NOMO-1 treated with DMSO at 0.1 percent for 48 hours (cell line): ENCODE measurements at regions not wholly inside any gene's neighbourhood (a gene's known extent, or its start where the extent isn't known, plus 50 kb on each side); places are given as distances from the start of the nearest gene placed in this dataset.
A peak's percentile ranks its signal among the peaks of the same experiment; 100 is the strongest.

Source experiments
- DNase-seq: peaks from one replicate; lab custom pipeline; 2025; ENCODE audit not compliant: unreplicated experiment; lab: John Stamatoyannopoulos, UW

DNA sequence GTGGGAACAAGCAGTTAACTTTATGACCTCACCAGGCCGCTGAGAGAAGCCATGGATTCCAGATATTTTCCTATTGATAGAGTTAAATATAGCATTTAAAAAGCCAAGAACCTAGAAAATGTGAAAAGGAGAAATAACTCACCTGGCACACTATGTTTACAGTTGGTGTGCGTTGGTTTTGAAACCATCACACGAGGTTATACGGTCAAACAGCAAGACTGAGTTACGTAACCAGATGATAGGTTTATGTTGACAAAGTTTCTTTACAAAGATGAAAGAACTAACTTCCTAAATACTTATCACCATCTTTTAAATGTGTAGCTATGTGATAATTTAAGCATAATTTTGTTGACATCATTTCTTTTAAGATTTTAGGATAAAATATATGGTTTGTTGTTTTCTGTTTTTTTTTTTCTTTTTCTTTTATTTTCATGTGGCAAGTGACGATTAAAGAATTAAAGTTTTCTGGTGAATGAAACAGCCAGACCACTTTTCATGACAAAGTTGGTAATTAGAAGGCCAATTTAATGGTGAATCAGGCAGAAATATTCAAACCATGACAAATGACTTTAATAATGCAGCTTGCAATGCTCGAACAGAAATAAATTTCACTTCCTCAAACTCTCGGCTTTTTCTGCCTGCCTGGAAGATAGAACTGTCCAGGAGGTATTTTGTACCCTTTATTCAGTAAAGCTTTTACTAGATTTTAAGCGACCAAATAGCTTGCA lies 339.1 kb upstream of the OBI1 start:
- peak; percentile 82 for DNase-seq

DNA sequence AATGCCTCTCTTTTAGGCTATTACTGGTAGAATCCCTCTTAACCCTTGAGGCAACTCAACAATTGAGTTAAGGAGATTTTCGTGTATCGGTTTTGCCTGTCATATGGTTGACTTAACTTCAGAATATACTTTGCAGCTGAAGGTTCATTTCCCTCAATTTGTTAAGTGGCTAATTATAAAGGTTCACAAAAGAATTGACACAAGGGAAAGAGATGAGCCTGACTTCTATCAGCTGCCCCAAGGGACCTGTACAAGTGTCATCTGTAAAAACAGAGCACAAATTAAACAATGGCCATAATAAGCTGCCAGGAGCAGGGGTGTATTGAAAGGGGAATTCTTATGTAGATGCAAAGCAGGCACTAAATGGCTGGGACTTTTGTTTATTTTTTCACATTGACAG lies 334.8 kb upstream of the OBI1 start:
- DNase-seq = no peak

DNA sequence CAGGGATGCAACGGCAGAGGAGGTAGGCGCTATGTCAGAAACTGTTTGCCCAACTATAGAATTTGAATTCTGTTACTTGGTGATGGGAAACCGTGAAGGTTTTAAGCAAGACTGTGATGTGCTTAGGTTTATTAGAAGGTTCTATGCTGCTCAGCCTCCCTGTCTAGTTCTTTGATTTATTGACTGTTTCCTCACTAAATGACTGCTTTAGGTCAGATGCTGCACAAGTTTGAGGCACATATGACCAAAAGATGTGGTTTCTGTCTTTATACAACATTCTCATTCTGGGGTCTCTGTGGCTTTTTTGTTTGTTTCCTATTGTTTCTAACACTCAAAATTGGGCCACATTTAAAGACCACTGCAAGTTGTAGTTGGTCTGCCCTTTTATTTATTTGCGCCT lies 323.0 kb upstream of the OBI1 start:
- DNase-seq = peak; percentile 7

DNA sequence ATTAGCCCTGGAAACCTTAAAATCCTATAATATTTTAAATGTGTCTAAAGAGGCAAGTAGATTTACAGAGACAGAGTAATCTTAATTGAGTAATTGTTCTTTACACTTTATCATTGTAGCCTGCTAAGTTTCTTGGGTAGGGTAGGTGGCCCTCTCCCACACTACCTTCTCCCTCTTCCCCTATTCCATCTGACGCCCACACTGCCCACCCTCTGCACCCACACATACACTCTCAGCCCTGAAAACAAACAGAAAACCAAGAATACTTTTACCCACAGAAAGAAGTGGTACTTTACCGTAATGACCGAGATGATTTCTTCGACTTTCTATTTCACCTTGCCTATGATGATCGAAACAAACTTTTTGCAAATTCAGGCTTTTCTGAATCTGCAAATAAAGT lies 320.4 kb upstream of the OBI1 start:
- DNase-seq = no peak

DNA sequence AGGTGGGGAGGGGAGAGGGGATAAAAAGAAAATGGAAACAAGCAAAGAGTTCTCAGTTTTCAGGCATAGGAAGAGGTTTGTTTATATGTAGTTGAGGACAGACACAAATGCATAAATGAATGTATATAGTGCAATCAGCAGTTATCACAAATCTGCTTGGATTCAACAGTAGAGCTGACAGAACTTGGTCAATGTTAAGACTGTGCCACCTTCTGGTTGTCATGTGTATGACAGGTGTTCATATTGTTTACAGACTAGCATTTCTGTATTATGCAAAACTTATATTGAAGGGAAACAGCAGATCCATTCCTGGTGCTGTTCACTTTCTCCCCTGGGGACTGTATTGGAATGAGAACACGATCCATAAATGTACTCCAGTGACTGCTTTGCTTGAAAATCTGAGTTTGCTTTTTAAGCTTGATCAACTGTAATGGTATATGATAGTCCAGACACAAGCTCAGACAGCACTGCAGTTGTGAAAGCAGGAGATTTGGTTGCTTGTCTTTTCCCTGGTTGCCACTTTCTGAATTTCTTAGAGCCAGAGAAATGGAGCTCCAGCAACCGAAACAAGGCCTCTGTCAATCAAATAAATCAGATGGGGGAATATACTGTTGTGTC lies 319.5 kb upstream of the OBI1 start:
- peak; percentile 58 for DNase-seq

DNA sequence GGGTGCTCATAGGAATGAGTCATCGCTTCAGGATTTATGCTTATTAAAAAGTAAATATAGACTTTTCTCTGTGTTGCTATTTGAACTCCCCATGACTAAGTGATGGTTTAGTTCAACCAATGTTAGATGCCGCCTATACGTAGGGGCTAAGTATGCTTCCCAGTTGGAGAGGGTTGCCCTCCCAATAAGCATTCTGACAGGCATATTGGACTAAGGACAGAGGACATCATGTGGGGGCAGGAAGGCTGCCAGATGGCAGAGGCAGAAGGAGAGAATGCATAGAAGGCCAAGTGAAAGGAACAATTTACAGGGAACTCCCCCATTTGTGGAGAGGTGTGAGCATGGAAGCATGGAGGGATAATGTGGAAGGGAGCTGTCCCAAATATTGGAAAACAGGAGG lies 318.4 kb upstream of the OBI1 start:
- no peak for DNase-seq

DNA sequence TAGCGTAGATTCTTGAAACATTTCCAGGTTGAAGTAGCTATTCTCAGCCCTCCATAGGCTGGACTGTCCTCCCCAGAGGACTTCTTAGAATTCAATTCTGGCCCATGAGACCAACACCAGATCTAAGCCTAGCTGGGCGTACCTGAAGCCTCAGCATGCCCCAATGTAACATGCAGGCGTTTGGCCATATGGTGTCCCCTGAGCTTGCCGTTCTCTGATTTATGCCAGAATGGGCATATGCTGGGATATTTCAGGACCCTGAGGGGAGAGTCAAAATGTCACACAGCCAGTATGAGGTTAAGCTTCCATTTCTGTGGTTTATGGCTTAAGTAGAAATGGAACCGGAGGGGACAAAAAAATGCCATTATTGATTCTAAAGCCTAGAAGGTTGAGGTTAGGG lies 317.7 kb upstream of the OBI1 start:
- DNase-seq = no peak

DNA sequence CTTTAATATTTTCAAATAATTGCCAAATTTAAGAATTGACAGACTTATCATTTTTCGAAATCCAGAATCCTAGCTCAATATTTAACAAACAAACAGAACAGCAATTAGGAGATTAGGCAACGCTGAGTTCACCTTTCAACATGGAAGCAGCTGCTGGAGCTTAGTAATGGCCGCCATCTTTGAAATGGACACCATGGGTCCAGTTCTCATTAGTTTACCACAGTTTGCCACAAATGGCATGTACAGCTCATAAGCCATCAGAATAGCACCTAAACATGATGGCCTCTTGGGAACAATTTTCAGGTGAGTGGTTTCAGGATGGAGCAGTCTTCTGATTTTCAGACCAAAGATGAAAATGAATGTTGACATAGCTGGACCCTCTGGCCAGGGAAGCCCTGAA lies 313.6 kb upstream of the OBI1 start:
- DNase-seq = no peak

DNA sequence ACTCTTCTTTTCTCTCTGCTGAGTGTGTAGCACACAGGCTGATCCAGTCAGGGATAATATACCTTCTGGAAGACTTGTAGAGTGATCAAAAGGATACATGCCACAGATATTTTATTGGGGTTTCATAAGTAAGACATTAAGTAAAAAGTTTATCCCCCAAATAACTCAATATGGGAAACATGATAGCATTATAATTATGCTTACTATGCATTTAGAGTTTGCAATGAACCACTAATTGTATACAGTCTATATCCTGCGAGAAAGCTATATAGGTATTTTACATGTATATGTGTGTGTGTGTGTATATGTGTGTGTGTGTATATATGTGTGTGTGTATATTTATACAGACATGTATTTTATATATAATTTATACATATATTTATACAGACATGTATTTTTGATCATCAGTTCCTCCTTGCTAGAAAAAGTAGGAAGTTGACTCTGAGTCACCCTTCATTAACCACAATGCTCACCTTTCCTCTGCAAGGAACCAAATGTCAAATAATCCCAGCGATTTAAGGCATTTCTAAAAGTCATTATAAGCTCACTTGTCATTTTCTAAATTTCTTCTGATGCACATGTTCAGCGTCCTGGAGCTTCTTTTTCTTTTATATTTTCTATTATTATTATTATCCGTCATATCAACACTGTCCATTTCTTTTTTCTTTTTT lies 312.5 kb upstream of the OBI1 start:
- peak; percentile 24 for DNase-seq

DNA sequence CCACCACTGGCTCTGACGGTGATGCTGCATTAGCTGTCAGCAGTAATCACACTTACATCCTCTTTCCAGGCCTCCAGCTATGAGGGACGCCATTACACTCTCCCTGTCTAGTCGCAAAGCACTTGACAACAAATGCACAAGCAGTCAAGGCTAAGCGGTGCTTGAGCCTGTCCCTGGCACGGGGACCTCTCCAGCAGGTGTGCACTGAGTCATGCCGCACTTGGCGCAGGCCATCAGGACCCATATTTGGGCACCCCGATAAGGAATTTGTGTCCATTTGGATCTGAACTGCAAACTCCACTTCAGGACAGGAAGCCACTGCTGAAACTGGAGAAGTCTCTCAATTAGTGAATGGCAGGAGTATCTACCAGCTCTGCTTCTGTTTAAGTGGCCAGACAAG lies 301.9 kb upstream of the OBI1 start:
- no peak for DNase-seq

DNA sequence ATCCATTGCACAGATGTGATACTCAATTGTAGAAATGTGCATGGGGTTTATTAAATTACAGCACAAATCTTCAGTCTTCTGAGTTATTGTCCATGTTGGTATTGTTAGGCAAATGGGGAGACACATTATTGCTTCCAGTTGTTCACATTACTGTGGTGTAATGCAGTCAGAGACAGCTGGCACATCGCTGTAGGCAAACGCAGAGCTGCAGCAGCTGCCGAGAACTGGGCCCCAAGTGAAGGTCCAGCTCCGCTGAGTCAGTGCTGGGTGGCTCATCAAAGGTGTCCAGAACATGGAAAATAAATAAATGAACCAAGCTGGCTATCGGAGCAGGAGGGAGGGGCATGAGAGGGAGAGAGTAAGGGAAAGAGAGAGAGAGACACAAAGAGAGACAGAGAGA lies 299.1 kb upstream of the OBI1 start:
- no peak for DNase-seq

DNA sequence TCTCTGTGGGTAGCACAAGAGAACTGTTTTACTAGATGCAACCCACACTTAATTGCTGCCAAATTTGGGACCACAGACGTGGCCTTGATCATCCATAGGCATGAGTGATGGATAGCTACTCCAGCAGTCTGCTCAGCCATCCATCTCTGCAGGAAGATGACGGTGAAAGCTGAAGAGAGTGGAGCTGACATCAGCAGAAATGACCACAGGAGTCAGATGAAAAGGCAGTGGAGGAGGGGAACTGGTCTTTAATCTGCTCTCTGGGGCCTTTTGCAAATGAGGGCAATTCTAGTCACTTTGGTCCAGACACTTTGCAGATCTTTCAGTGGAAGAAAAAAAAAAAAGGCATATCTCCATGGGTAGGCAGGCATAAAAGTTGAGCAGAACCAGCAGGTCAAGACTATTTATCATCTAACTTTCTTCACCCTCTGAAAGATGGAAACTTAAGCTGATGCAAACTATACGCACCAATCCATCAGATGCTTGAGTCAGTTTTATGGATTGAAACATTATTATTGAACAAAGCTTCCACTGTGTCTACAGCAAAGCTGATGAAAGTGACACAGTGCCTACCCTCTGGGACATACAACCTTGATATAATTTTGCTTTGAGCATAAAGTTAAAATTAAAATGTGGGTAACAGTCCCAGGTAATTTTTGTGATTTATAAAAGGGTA lies 281.6 kb upstream of the OBI1 start:
- no peak for DNase-seq

DNA sequence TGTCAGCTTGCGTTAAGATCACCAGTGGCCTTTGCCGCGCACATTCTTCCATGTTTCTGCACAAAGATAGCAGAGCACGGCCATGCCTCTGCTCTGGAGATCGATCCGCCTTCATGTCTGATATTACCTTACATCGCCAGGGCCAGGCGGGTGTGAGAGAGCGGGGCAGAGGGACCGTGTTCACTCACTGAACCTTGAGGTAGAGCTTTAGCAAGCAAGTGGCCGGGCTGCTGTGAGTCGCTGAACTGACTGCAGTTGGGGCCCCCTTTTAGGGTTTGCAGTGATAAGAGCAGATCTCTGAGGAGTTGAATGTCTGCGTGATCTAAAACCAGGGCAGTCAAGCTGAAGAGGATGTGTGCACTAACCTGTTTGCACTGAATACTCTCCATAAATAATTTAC lies 275.4 kb upstream of the OBI1 start:
- no peak for DNase-seq

DNA sequence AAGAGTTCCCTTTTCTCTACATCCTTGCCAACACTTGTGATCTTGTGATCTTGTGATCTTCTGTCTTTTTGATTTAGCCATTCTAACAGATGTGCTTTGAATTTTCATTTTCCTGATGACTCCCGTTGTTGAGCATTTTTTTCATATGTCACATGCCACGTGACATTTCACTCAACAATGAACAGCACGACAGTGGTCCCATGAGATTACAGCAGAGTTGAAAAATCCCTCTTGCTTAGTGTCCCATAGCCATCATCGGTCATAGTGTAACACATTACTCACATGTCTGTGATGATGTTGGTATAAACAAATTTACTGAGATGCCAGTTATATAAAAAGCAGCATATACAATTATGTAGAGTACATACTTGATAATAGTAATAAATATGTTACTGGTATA lies 256.1 kb upstream of the OBI1 start:
- DNase-seq = no peak

DNA sequence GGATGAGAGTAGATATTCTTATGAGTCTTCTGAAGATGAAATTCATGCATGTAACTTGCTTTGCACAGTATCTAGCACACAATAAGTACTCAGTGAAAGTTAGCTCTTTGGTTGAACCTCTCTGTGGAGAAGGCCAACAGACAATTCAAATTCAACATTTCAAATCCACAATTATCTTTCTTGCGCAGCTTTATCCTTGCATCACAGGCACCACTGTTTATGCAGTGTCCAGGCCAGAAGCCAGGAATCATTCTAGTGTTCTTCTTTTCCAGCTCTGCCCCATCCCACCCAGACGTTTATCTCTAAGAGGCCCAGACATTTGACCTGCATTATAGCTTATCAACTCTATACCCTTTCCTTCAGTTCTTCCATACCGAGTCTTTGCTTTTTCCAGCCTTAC lies 254.7 kb upstream of the OBI1 start:
- DNase-seq = no peak

DNA sequence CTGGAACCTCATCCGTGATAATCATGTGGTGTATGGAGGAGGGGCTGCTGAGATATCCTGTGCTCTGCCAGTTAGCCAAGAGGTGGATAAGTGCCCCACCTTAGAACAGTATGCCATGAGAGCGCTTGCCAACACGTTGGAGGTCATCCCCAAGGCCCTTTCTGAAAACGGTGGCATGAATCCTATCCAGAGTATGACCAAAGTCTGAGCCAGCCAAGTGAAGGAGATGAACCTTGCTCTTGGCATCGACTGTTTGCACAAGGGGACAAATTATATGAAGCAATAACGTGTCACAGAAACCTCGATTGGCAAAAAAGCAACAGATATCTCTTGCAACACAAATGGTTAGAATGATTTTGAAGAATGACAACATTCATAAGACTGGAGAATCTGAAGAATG lies 251.2 kb upstream of the OBI1 start:
- no peak for DNase-seq

DNA sequence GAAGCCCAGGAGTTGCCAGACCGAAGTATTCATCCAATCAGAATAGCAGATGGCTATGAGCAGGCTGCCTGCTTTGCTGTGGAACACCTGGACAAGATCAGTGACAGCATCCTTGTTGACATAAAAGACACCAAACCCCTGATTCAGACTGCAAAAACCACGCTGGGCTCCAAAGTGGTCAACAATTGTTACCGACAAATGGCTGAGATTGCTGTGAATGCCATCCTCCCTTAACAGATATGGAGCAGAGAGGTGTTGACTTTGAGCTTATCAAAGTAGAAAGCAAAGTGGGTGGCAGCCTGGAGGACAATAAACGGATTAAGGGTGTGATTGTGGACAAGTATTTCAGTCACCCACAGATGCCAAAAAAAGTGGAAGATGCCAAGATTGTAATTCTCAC lies 250.3 kb upstream of the OBI1 start:
- no peak for DNase-seq

DNA sequence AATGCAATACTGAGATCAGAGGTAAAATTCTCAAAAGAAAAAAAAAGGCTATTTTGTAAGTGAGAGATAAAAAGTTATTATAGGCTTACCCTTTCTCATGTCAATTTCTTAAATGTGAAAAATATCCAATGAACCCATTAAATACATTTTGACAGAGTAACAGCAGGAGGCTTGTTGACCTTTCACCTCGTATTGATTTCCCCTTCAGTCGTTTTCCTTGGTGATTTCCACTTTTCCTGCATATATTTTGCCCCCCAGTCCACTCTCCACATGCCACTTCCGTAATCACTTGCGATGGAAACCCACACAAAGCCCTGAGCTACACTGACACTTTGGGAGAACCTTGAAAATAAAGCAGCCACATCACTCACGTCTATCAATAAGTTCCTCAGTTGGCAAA lies 248.1 kb upstream of the OBI1 start:
- DNase-seq = no peak

DNA sequence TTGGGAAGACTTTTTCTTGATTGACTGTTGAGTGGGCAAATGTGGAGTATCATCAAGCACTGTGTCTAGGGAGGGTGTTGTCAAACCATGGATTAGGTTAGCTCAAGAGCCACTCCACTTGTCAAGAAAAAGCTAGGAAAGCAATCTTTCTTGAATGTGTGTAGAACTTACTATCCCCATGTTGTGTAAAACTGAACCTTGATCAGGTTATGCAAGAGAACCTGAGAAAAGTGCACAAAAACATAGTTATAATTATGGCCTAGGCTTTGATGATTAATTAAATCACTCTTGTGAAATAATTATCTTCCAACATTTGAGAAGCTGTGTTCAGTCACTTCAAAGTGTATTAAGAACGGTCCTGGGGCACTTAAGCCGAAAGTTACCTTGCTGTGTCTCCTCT lies 238.2 kb upstream of the OBI1 start:
- no peak for DNase-seq

DNA sequence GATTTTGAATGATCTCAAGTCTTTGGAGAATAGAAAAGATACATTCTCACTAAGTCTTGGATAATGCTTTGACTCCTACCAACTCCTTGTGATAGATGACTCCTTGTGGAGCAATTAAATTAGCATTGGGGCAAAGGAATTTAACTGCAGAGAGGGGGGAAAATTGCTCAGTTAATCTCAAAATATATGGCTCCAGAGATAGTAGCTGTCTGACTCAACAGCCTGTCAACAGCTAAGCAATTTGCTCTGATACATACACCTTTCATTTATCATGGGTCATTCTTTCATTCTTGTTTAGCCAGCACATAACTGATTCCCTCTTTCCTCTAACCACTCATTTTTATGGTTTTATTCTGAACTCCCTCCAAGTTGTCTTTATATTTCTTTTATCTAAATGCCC lies 225.6 kb upstream of the OBI1 start:
- DNase-seq = no peak

DNA sequence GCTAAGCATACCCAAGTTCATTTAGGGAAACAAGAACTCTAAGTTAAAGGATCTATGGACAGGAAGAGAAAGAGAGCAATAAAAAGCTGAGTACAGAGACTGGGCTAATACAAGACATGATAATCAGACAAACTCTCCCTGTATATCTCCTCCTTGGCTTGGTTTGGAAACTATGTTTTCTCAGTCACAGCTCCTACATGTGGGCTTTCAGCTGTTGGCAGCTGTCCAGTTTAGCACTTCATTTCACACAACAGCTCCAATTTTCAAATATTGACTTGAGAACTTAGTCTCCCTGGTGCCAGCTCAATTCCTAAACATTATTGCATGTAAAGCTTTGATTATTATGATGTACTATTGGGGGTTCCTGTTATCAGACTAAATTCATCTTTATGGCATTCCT lies 222.8 kb upstream of the OBI1 start:
- DNase-seq = no peak

DNA sequence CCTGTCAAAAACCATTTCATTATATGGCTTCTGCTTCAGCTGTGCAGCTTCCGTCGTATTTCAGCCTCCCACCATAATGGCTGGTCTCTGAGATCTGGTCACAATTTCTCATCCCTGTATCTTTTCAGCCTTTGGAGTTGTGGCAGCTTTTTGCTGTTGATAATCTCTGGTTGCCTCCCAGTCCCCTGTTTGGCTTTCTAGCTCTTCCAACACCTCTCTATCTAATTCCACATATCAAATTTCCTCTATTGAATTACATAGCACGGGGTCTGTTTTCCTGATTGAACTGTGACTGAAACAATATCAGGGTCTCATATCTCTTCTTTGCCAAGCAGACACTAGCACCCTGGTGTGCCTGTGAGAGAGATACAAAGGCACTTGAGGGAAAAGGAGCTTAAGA lies 222.1 kb upstream of the OBI1 start:
- DNase-seq = no peak
